OCI-LY1 (cell line): ENCODE measurements at regions not wholly inside any gene's neighbourhood (a gene's known extent, or its start where the extent isn't known, plus 50 kb on each side); places are given as distances from the start of the nearest gene placed in this dataset.

Experiments
- EZH2 ChIP-seq: fragments of 200-600 bp; sonication (generic), shearing (Covaris generic); IDR thresholded peaks from 2 replicates; pipeline ENCODE4 v1.8.0; 2017; ENCODE audit warnings: borderline replicate concordance, mixed run types, mild to moderate bottlenecking, antibody characterized with exemption, low read length, moderate library complexity, mixed read lengths
- TF ChIP-seq, protein P1 (sequence below): fragments of 200-600 bp; sonication (generic), shearing (Covaris generic); IDR thresholded peaks from 2 replicates; pipeline ENCODE4 v1.5.1; 2017; ENCODE audit warnings: mild to moderate bottlenecking, antibody characterized with exemption, low read length, moderate library complexity, mixed read lengths

DNA sequence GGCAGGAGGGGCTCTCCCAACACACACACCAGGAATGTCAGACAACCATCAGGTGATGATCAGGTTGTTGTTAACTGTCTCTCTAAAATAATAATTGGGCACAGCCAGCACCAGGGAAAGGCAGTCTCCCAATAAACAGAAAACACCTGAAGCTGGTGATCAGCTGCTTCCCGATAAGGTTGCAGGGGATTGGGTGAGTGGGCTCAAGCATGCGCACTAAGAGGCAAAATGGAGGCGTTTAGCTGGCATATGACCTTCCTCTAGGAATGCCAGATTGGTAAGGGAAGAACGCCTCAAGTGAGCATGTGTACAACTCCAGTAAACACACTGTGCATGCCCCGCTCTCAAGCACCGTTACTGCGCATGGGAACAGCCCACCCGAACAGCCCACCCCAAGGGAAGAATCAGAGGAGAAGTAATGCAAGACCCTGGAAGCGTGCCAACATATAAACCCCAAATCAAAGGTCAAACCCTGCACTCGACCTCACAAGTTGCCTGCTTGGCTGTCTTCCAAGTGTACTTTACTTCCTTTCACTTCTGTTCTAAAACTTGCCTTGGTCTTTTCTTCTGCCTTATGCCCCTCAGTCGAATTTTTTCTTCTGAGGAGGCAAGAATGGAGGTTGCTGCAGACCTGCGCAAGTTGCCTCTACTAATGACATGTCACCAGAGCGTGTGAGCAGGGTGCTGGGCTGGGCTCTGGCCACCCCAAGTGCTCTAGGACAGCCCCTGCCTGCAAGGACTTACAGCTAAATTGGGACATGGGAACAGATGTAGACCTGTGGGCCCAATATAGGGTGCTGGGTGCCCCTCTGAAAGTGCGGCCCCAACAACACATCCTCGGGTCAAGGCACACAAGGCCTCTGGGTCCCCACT lies 200.8 kb downstream of the RHOU start:
- TF ChIP-seq, protein P1, sequence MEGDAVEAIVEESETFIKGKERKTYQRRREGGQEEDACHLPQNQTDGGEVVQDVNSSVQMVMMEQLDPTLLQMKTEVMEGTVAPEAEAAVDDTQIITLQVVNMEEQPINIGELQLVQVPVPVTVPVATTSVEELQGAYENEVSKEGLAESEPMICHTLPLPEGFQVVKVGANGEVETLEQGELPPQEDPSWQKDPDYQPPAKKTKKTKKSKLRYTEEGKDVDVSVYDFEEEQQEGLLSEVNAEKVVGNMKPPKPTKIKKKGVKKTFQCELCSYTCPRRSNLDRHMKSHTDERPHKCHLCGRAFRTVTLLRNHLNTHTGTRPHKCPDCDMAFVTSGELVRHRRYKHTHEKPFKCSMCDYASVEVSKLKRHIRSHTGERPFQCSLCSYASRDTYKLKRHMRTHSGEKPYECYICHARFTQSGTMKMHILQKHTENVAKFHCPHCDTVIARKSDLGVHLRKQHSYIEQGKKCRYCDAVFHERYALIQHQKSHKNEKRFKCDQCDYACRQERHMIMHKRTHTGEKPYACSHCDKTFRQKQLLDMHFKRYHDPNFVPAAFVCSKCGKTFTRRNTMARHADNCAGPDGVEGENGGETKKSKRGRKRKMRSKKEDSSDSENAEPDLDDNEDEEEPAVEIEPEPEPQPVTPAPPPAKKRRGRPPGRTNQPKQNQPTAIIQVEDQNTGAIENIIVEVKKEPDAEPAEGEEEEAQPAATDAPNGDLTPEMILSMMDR, result no peak
- no peak for TF ChIP-seq EZH2
